Osteoblast (primary cell): ENCODE measurements at regions not wholly inside any gene's neighbourhood (a gene's known extent, or its start where the extent isn't known, plus 50 kb on each side); places are given as distances from the start of the nearest gene placed in this dataset.

Source experiments
- DNase-seq: peaks from one replicate; pipeline ENCODE4 v3.0.0; 2011; ENCODE audit warnings: low spot score, mixed read lengths; ENCODE audit not compliant: insufficient read length; ENCODE audit errors: missing footprints
- H2AFZ ChIP-seq: 2 replicates; pipeline ENCODE4 v1.6.0; 2011; ENCODE audit warnings: mild to moderate bottlenecking, low read length
- H3K27ac ChIP-seq: 2 replicates; pipeline ENCODE4 v1.5.1; 2011; ENCODE audit warnings: mild to moderate bottlenecking, low read depth, low read length, moderate library complexity
- H3K27me3 ChIP-seq: 2 replicates; pipeline ENCODE4 v1.6.0; 2012; ENCODE audit warnings: mild to moderate bottlenecking, control low read depth, inconsistent platforms, low read length, moderate library complexity; ENCODE audit not compliant: insufficient read depth
- H3K36me3 ChIP-seq: 2 replicates; pipeline ENCODE4 v1.5.1; 2011; ENCODE audit warnings: mild to moderate bottlenecking, low read length, control low read depth, moderate library complexity; ENCODE audit not compliant: insufficient read depth
- H3K4me1 ChIP-seq: 2 replicates; pipeline ENCODE4 v1.5.1; 2011; ENCODE audit warnings: mild to moderate bottlenecking, low read length, control low read depth, moderate library complexity; ENCODE audit not compliant: insufficient read depth
- H3K4me2 ChIP-seq: 2 replicates; pipeline ENCODE4 v1.6.0; 2011; ENCODE audit warnings: mild to moderate bottlenecking, low read length; ENCODE audit not compliant: insufficient read depth
- H3K4me3 ChIP-seq: fragments of 200-600 bp; sonication (generic); 3 replicates; pipeline ENCODE4 v1.5.1; 2012; ENCODE audit warnings: mild to moderate bottlenecking, low read length, inconsistent platforms; ENCODE audit not compliant: insufficient read depth
- H3K79me2 ChIP-seq: 2 replicates; pipeline ENCODE4 v1.6.0; 2012; ENCODE audit warnings: mild to moderate bottlenecking, low read length, control low read depth, inconsistent platforms; ENCODE audit not compliant: insufficient read depth
- H3K9me3 ChIP-seq: 2 replicates; pipeline ENCODE4 v1.5.1; 2011; ENCODE audit warnings: low read depth, low read length, control low read depth
- H4K20me1 ChIP-seq: 2 replicates; pipeline ENCODE4 v1.6.0; 2012; ENCODE audit warnings: mild to moderate bottlenecking, low read length, control low read depth; ENCODE audit not compliant: insufficient read depth
- CTCF ChIP-seq: IDR thresholded peaks from 2 replicates; pipeline ENCODE4 v1.5.1; 2011; ENCODE audit warnings: mild to moderate bottlenecking, low read depth, low read length, moderate library complexity; ENCODE audit errors: extremely low read depth

GRCh38 chr10:78199005-78199725 lies 165.5 kb downstream of the RPS24 start:
- TF ChIP-seq CTCF = no peak
- Histone ChIP-seq H3K9me3 (no peaks in the 10 kb centered on the region), H2AFZ (no peak overlapping the region), H3K27me3 (peaks cover 12% of the 10 kb centered on the region), H3K4me1 (peaks cover 5% of the 10 kb centered on the region), H3K27ac (no peak overlapping the region), H3K4me2 (no peak overlapping the region), H4K20me1 (no peaks in the 10 kb centered on the region), H3K4me3 (no peak overlapping the region), H3K79me2 (no peaks in the 10 kb centered on the region), H3K36me3 (no peaks in the 10 kb centered on the region)
- DNase-seq = no peak

GRCh38 chr10:78199759-78200158 lies 166.1 kb downstream of the RPS24 start:
- DNase-seq = no peak
- H3K36me3 ChIP-seq = no peaks in the 10 kb centered on the region
- no peak overlapping the region for H3K4me3 ChIP-seq
- no peak for TF ChIP-seq CTCF
- H3K4me1 ChIP-seq = peaks cover 11% of the 10 kb centered on the region
- H3K27me3 ChIP-seq = peaks cover 12% of the 10 kb centered on the region
- H4K20me1 ChIP-seq = no peaks in the 10 kb centered on the region
- H3K9me3 ChIP-seq = no peaks in the 10 kb centered on the region
- H3K79me2 ChIP-seq = no peaks in the 10 kb centered on the region
- no peak overlapping the region for H3K27ac ChIP-seq
- H3K4me2 ChIP-seq = no peak overlapping the region
- no peak overlapping the region for H2AFZ ChIP-seq

GRCh38 chr10:78200686-78201085 lies 167.0 kb downstream of the RPS24 start:
- Histone ChIP-seq H3K79me2 (no peaks in the 10 kb centered on the region), H3K4me1 (peaks cover 11% of the 10 kb centered on the region), H3K36me3 (no peaks in the 10 kb centered on the region), H3K27me3 (peaks cover 12% of the 10 kb centered on the region), H4K20me1 (no peaks in the 10 kb centered on the region), H2AFZ (no peak overlapping the region), H3K4me3 (no peak overlapping the region), H3K27ac (no peak overlapping the region), H3K9me3 (no peaks in the 10 kb centered on the region), H3K4me2 (no peak overlapping the region)
- TF ChIP-seq CTCF = no peak
- DNase-seq = no peak

- Histone ChIP-seq H4K20me1 (no peaks in the 10 kb centered on the region), H3K4me2 (no peak overlapping the region), H3K4me3 (no peak overlapping the region), H2AFZ (no peak overlapping the region), H3K27me3 (peaks cover 12% of the 10 kb centered on the region), H3K9me3 (no peaks in the 10 kb centered on the region), H3K36me3 (no peaks in the 10 kb centered on the region), H3K27ac (no peak overlapping the region), H3K79me2 (no peaks in the 10 kb centered on the region), H3K4me1 (peaks cover 8% of the 10 kb centered on the region)
- no peak for DNase-seq
- TF ChIP-seq CTCF = no peak
Measured at GRCh38 chr10:78202386-78202785, 168.7 kb downstream of the RPS24 start.
